GM21825 (cell line): ENCODE measurements at regions not wholly inside any gene's neighbourhood (a gene's known extent, or its start where the extent isn't known, plus 50 kb on each side); places are given as distances from the start of the nearest gene placed in this dataset.

Source experiments
- ATAC-seq: cut with Tn5 transposase; IDR thresholded peaks from one replicate; pipeline ENCODE4 v1.9.1; 2021; ENCODE audit warnings: mild to moderate bottlenecking, moderate library complexity; ENCODE audit not compliant: unreplicated experiment

GRCh38 chr1:65486613-65487012 is 66.1 kb downstream of the LEPR start:
- ATAC-seq = no peak

GRCh38 chr1:65489481-65489880 is 69.0 kb downstream of the LEPR start:
- ATAC-seq = no peak

GRCh38 chr1:65490231-65491009 is 70.0 kb downstream of the LEPR start:
- no peak for ATAC-seq

- no peak for ATAC-seq
Measured at GRCh38 chr1:65491472-65491871, 71.0 kb downstream of the LEPR start.

- ATAC-seq = no peak
Measured at GRCh38 chr1:65493802-65494201, 73.3 kb downstream of the LEPR start.

GRCh38 chr1:65494671-65495070 is 74.2 kb downstream of the LEPR start:
- ATAC-seq = no peak

- no peak for ATAC-seq
Measured at GRCh38 chr1:65495137-65495536, 74.7 kb downstream of the LEPR start.

- no peak for ATAC-seq
Measured at GRCh38 chr1:65497256-65497830, 76.9 kb downstream of the LEPR start.

- ATAC-seq = no peak
Measured at GRCh38 chr1:65503427-65503826, 83.0 kb downstream of the LEPR start.

GRCh38 chr1:65504263-65504662 is 83.8 kb downstream of the LEPR start:
- no peak for ATAC-seq

GRCh38 chr1:65505547-65506300 is 85.3 kb downstream of the LEPR start:
- no peak for ATAC-seq

GRCh38 chr1:65508051-65508450 is 87.6 kb downstream of the LEPR start:
- no peak for ATAC-seq

GRCh38 chr1:65509912-65510680 is 89.6 kb downstream of the LEPR start:
- no peak for ATAC-seq

GRCh38 chr1:65510961-65511360 is 90.5 kb downstream of the LEPR start:
- no peak for ATAC-seq

GRCh38 chr1:65512383-65512782 is 91.9 kb downstream of the LEPR start:
- ATAC-seq = no peak

GRCh38 chr1:65512967-65513780 is 92.7 kb downstream of the LEPR start:
- no peak for ATAC-seq

- ATAC-seq = no peak
Measured at GRCh38 chr1:65514041-65514440, 93.6 kb downstream of the LEPR start.

GRCh38 chr1:65524931-65525265 is 104.4 kb downstream of the LEPR start:
- ATAC-seq = no peak

- no peak for ATAC-seq
Measured at GRCh38 chr1:65525266-65526048, 105.0 kb downstream of the LEPR start.

- no peak for ATAC-seq
Measured at GRCh38 chr1:65526049-65526556, 105.6 kb downstream of the LEPR start.
